SK-N-SH (cell line): ENCODE measurements at regions not wholly inside any gene's neighbourhood (a gene's known extent, or its start where the extent isn't known, plus 50 kb on each side); places are given as distances from the start of the nearest gene placed in this dataset.

Experiments
- USF2 ChIP-seq: fragments of 150-350 bp; IDR thresholded peaks from 2 replicates; pipeline ENCODE4 v1.6.1; 2017; ENCODE audit warnings: antibody characterized with exemption, low read length, low read depth, borderline replicate concordance
- TF ChIP-seq, protein P1 (sequence below): IDR thresholded peaks from 2 replicates; pipeline ENCODE4 v1.6.1; 2012; ENCODE audit warnings: mild to moderate bottlenecking, low read depth, low read length, moderate library complexity

DNA sequence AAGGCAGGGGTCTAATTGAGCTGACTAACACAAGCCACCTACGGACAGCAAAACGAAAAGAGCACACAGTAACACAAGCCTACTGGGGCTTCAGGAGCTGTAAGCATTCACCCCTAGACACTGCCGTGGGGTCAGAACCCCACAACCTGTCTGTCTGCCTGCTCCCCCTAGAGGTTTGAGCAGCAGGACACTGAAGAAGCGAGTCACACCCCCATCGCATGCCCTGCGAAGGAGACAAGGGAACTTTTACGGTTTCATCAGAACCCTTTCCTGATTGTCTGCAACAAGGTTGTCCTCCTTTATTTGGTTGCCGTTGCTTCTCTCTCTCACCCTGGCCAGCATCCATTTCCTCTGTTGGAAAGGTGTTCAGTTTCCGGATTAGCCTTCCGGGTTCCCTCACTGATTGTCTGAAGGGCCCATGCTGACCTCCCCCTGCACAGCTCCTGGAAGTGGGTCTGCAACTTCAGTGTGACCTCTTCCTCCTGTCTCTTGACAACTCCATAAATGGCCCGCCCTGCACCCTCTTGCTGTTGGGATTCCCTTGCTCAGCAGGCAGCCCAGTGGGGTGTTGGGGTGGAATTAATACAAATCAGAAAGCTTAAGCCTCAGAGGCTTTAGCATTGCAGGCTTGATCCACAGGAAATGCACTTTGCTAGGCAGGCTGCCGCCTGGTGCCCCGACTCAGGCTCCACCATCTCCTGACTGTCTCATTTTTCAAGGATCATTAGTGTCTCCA is 258.9 kb upstream of the TLE4 start:
- TF ChIP-seq, protein P1, sequence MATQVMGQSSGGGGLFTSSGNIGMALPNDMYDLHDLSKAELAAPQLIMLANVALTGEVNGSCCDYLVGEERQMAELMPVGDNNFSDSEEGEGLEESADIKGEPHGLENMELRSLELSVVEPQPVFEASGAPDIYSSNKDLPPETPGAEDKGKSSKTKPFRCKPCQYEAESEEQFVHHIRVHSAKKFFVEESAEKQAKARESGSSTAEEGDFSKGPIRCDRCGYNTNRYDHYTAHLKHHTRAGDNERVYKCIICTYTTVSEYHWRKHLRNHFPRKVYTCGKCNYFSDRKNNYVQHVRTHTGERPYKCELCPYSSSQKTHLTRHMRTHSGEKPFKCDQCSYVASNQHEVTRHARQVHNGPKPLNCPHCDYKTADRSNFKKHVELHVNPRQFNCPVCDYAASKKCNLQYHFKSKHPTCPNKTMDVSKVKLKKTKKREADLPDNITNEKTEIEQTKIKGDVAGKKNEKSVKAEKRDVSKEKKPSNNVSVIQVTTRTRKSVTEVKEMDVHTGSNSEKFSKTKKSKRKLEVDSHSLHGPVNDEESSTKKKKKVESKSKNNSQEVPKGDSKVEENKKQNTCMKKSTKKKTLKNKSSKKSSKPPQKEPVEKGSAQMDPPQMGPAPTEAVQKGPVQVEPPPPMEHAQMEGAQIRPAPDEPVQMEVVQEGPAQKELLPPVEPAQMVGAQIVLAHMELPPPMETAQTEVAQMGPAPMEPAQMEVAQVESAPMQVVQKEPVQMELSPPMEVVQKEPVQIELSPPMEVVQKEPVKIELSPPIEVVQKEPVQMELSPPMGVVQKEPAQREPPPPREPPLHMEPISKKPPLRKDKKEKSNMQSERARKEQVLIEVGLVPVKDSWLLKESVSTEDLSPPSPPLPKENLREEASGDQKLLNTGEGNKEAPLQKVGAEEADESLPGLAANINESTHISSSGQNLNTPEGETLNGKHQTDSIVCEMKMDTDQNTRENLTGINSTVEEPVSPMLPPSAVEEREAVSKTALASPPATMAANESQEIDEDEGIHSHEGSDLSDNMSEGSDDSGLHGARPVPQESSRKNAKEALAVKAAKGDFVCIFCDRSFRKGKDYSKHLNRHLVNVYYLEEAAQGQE, result no peak
- no peak for TF ChIP-seq USF2
